HepG2 (cell line): ENCODE measurements at regions not wholly inside any gene's neighbourhood (a gene's known extent, or its start where the extent isn't known, plus 50 kb on each side); places are given as distances from the start of the nearest gene placed in this dataset.

ENCODE experiments used
- ATAC-seq: fragments of 200-7000 bp; cut with Tn5 transposase; 3 replicates; pipeline ENCODE4 v1.9.1; 2020; ENCODE audit warnings: mild to moderate bottlenecking, moderate library complexity
- BruUV-seq: library from RNA; stranded (reverse); fragments of 400-500 nt; replicated peaks from 2 replicates; lab custom pipeline; 2021; lab: Mats Ljungman, UMichigan
- CTCF ChIA-PET: fragments of 300-600 bp; formaldehyde crosslinking; extraction: SDS; loops from one replicate; lab custom pipeline; 2021; ENCODE audit warnings: low total read pairs, inconsistent platforms, low intra/inter-chr PET ratio; lab: Yijun Ruan, JAX
- POLR2A ChIA-PET: fragments of 350-600 bp; sonication (Branson Sonifier 250); formaldehyde crosslinking; loops from one replicate; lab custom pipeline; 2020; ENCODE audit warnings: antibody characterized with exemption, inconsistent platforms; lab: Yijun Ruan, JAX
- DNase-seq: peaks from one replicate; pipeline ENCODE4 v3.0.0-alpha.2; 2015; ENCODE audit warnings: low spot score
- FAIRE-seq: peaks from 3 replicates; lab custom pipeline; 2011; peaks lifted over from hg19 to GRCh38; lab: Jason Lieb, UNC
- H2AFZ ChIP-seq: one replicate; pipeline ENCODE4 v1.6.1; 2011; ENCODE audit warnings: low read length, inconsistent platforms
- H3K27ac ChIP-seq: fragments of 300-600 bp; 3 replicates; pipeline ENCODE4 v1.8.0; 2011; ENCODE audit warnings: mixed run types, mild to moderate bottlenecking, mixed read lengths, low read length, inconsistent platforms; ENCODE audit not compliant: insufficient read depth; ENCODE audit errors: extremely low read length
- H3K27me3 ChIP-seq, 2 experiments: fragments of 200-600 bp in 1 of 2; 2 replicates in 1 of 2; 3 replicates in 1 of 2; pipeline versions ENCODE4 v1.6.0 to v1.8.0; 2011; ENCODE audit warnings: low read length in 2 of 2, mild to moderate bottlenecking in 2 of 2, moderate library complexity in 2 of 2, inconsistent platforms in 1 of 2; ENCODE audit not compliant: insufficient read depth in 2 of 2, control insufficient read depth in 1 of 2
- H3K36me3 ChIP-seq, 2 experiments: fragments of 200-600 bp in 1 of 2; replicated peaks in 1 of 2; 2 replicates in 1 of 2; 3 replicates in 1 of 2; pipeline versions ENCODE4 v1.5.1 to v1.8.0; 2011; ENCODE audit warnings: low read length in 2 of 2, inconsistent platforms in 1 of 2; ENCODE audit not compliant: insufficient read depth in 2 of 2, control insufficient read depth in 1 of 2
- H3K4me1 ChIP-seq: 2 replicates; pipeline ENCODE4 v1.5.1; 2012; ENCODE audit warnings: low read length, inconsistent platforms; ENCODE audit not compliant: insufficient read depth
- H3K4me2 ChIP-seq: 2 replicates; pipeline ENCODE4 v1.6.0; 2011; ENCODE audit warnings: low read depth, low read length, inconsistent platforms
- H3K4me3 ChIP-seq, 3 experiments: fragments of 200-600 bp in 1 of 3; sonication (generic), shearing (Covaris generic) in 1 of 3; replicated peaks in 1 of 3; 2 replicates each; pipeline ENCODE4 v1.5.1; 2011 to 2016; ENCODE audit warnings: low read length in 3 of 3, inconsistent platforms in 2 of 3, low read depth in 2 of 3, mild to moderate bottlenecking in 2 of 3, control low read depth in 1 of 3, mixed read lengths in 1 of 3; ENCODE audit not compliant: insufficient read depth in 1 of 3
- H3K79me2 ChIP-seq: one replicate; pipeline ENCODE4 v1.6.1; 2011; ENCODE audit warnings: low read length, inconsistent platforms; ENCODE audit not compliant: insufficient read depth
- H3K9ac ChIP-seq: 2 replicates; pipeline ENCODE4 v1.6.0; 2011; ENCODE audit warnings: mild to moderate bottlenecking, low read depth, low read length, inconsistent platforms; ENCODE audit not compliant: insufficient read depth
- H3K9me3 ChIP-seq: 2 replicates; pipeline ENCODE4 v1.5.1; 2012; ENCODE audit warnings: mild to moderate bottlenecking, low read length
- H4K20me1 ChIP-seq: 2 replicates; pipeline ENCODE4 v1.6.0; 2011; ENCODE audit warnings: inconsistent platforms, mild to moderate bottlenecking, low read length, moderate library complexity; ENCODE audit not compliant: insufficient read depth
- SRSF1 ChIP-seq: fragments of 200-400 bp; formaldehyde crosslinking; optimal IDR thresholded peaks from 2 replicates; pipeline ENCODE3; 2017; ENCODE audit warnings: mild to moderate bottlenecking, low read depth, low read length, moderate library complexity
- ZFP1 ChIP-seq: IDR thresholded peaks from 2 replicates; pipeline ENCODE4 v1.6.1; 2016
- ZNF484 ChIP-seq: sonication (generic); formaldehyde crosslinking; IDR thresholded peaks from 2 replicates; pipeline ENCODE4 v1.5.1; 2020; ENCODE audit warnings: mild to moderate bottlenecking, low read depth, missing genetic modification reagents, borderline replicate concordance
- ZNF713 ChIP-seq: sonication (generic); formaldehyde crosslinking; IDR thresholded peaks from 2 replicates; pipeline ENCODE4 v1.4.0; 2020; ENCODE audit warnings: mild to moderate bottlenecking, missing genetic modification reagents
- ZNF83 ChIP-seq: sonication (generic); formaldehyde crosslinking; IDR thresholded peaks from 2 replicates; pipeline ENCODE4 v1.4.0; 2020; ENCODE audit warnings: missing genetic modification reagents, mild to moderate bottlenecking, borderline replicate concordance
- WGBS: methylation state at CpG from one replicate; pipeline ENCODE4 v1.1.6; 2017; ENCODE audit warnings: low lambda C conversion rate; 5-methylcytosine and 5-hydroxymethylcytosine counted together
- in situ Hi-C: cut with HindIII; loops from 2 replicates; pipeline ENCODE4 v1.10.0; 2017; ENCODE audit warnings: low pct_unique_long_range_greater_than_20kb; ENCODE audit not compliant: extremely low pct_ligation_motif_present
- intact Hi-C: fragments of 100-400 bp; cut with micrococcal nuclease; formaldehyde crosslinking; loops from one replicate; pipeline ENCODE4 v1.10.0; 2022; ENCODE audit not compliant: unreplicated experiment
- TF ChIP-seq, protein P1 (sequence below): sonication (generic); formaldehyde crosslinking; IDR thresholded peaks from 2 replicates; pipeline ENCODE4 v1.4.0; 2020; ENCODE audit warnings: missing genetic modification reagents
- TF ChIP-seq, protein P2 (sequence below): sonication (generic); formaldehyde crosslinking; IDR thresholded peaks from 2 replicates; pipeline ENCODE4 v1.8.1; 2023; ENCODE audit warnings: mild to moderate bottlenecking, missing genetic modification reagents
- TF ChIP-seq, protein P3 (sequence below): sonication (generic); formaldehyde crosslinking; IDR thresholded peaks from 2 replicates; pipeline ENCODE4 v1.9.0; 2021; ENCODE audit warnings: missing genetic modification reagents, borderline replicate concordance
- TF ChIP-seq, protein P4 (sequence below): sonication (generic); formaldehyde crosslinking; IDR thresholded peaks from 2 replicates; pipeline ENCODE4 v1.5.0; 2020; ENCODE audit warnings: mild to moderate bottlenecking, missing genetic modification reagents
- TF ChIP-seq, protein P5 (sequence below): sonication (generic); formaldehyde crosslinking; IDR thresholded peaks from 2 replicates; pipeline ENCODE4 v1.4.0; 2020; ENCODE audit warnings: low read depth, mild to moderate bottlenecking, missing genetic modification reagents

DNA sequence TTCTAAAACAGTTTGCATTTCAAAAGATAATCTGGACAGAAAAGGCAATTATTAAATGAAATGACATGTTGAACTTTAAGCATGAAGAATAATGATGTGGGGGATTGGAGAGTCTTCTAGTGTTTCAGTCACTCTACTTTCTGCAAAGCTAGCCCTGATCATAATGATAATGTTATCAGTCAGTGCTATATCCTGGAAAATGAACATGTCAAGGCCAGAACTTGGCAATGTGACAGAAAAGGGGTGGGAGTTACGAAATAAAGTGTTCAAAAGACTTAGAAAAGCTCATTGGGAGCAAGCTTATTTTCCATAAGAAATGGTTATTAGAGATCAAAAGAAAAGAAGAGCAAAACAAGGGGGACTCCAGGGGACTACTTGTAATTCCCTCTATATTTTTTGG is 288.5 kb upstream of the SLC8A1 start (continued):
- TF ChIP-seq, protein P1, sequence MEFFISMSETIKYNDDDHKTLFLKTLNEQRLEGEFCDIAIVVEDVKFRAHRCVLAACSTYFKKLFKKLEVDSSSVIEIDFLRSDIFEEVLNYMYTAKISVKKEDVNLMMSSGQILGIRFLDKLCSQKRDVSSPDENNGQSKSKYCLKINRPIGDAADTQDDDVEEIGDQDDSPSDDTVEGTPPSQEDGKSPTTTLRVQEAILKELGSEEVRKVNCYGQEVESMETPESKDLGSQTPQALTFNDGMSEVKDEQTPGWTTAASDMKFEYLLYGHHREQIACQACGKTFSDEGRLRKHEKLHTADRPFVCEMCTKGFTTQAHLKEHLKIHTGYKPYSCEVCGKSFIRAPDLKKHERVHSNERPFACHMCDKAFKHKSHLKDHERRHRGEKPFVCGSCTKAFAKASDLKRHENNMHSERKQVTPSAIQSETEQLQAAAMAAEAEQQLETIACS: no peak
- TF ChIP-seq, protein P2, sequence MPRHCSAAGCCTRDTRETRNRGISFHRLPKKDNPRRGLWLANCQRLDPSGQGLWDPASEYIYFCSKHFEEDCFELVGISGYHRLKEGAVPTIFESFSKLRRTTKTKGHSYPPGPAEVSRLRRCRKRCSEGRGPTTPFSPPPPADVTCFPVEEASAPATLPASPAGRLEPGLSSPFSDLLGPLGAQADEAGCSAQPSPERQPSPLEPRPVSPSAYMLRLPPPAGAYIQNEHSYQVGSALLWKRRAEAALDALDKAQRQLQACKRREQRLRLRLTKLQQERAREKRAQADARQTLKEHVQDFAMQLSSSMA: no peak
- TF ChIP-seq ZFP1 (CRISPR knock-in tag): no peak
- no peak for TF ChIP-seq ZNF713
- TF ChIP-seq ZNF484 (CRISPR knock-in tag): no peak

DNA sequence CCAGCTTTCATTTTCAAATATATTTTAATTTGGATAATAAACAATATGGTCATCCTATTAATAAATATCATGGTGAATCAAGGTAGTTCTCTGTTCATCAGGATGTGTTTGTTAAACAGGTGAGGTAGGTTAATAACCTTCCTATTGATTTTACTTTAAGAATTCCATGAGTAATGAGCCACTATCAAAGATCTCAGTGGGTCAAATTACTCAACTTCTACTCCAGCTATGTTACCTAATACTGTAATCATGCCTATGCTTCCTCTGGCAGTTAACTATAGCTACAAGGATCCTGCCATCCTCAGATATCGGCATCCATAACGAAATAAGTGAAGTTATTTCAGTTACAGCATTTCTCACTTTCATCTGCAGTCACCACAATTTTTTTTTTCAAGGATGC is 289.6 kb upstream of the SLC8A1 start:
- no peaks in the 10 kb centered on the region for H4K20me1 ChIP-seq
- no peak for DNase-seq
- TF ChIP-seq SRSF1: no peak
- TF ChIP-seq, protein P3, sequence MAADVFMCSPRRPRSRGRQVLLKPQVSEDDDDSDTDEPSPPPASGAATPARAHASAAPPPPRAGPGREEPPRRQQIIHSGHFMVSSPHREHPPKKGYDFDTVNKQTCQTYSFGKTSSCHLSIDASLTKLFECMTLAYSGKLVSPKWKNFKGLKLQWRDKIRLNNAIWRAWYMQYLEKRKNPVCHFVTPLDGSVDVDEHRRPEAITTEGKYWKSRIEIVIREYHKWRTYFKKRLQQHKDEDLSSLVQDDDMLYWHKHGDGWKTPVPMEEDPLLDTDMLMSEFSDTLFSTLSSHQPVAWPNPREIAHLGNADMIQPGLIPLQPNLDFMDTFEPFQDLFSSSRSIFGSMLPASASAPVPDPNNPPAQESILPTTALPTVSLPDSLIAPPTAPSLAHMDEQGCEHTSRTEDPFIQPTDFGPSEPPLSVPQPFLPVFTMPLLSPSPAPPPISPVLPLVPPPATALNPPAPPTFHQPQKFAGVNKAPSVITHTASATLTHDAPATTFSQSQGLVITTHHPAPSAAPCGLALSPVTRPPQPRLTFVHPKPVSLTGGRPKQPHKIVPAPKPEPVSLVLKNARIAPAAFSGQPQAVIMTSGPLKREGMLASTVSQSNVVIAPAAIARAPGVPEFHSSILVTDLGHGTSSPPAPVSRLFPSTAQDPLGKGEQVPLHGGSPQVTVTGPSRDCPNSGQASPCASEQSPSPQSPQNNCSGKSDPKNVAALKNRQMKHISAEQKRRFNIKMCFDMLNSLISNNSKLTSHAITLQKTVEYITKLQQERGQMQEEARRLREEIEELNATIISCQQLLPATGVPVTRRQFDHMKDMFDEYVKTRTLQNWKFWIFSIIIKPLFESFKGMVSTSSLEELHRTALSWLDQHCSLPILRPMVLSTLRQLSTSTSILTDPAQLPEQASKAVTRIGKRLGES (CRISPR knock-in tag): no peak
- TF ChIP-seq, protein P4, sequence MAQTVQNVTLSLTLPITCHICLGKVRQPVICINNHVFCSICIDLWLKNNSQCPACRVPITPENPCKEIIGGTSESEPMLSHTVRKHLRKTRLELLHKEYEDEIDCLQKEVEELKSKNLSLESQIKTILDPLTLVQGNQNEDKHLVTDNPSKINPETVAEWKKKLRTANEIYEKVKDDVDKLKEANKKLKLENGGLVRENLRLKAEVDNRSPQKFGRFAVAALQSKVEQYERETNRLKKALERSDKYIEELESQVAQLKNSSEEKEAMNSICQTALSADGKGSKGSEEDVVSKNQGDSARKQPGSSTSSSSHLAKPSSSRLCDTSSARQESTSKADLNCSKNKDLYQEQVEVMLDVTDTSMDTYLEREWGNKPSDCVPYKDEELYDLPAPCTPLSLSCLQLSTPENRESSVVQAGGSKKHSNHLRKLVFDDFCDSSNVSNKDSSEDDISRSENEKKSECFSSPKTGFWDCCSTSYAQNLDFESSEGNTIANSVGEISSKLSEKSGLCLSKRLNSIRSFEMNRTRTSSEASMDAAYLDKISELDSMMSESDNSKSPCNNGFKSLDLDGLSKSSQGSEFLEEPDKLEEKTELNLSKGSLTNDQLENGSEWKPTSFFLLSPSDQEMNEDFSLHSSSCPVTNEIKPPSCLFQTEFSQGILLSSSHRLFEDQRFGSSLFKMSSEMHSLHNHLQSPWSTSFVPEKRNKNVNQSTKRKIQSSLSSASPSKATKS (CRISPR knock-in tag): no peak
- no peak for TF ChIP-seq ZNF83 (CRISPR knock-in tag)
- TF ChIP-seq, protein P5, sequence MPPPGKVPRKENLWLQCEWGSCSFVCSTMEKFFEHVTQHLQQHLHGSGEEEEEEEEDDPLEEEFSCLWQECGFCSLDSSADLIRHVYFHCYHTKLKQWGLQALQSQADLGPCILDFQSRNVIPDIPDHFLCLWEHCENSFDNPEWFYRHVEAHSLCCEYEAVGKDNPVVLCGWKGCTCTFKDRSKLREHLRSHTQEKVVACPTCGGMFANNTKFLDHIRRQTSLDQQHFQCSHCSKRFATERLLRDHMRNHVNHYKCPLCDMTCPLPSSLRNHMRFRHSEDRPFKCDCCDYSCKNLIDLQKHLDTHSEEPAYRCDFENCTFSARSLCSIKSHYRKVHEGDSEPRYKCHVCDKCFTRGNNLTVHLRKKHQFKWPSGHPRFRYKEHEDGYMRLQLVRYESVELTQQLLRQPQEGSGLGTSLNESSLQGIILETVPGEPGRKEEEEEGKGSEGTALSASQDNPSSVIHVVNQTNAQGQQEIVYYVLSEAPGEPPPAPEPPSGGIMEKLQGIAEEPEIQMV: no peak
- ATAC-seq: no peak
- H3K36me3 ChIP-seq: no peaks in the 10 kb centered on the region
- WGBS: 0% methylated on average over 2 of the region's 2 CpGs
- ChIA-PET POLR2A (no interaction called here), CTCF (no interaction called here)
- no peaks in the 10 kb centered on the region for H3K27me3 ChIP-seq
- no TSS peak for BruUV-seq
- H3K27ac ChIP-seq: no peak overlapping the region
- in situ Hi-C loops (no loop called here), intact Hi-C loops (no loop called here)
- H3K79me2 ChIP-seq: no peaks in the 10 kb centered on the region
- no peaks in the 10 kb centered on the region for H3K4me1 ChIP-seq
- H3K9ac ChIP-seq: no peak overlapping the region
- H3K4me2 ChIP-seq: no peak overlapping the region
- no peaks in the 10 kb centered on the region for H3K9me3 ChIP-seq
- no peak overlapping the region for H2AFZ ChIP-seq
- FAIRE-seq: no peak
- H3K4me3 ChIP-seq: no peak overlapping the region
